ENCODE measurements at regions not wholly inside any gene's neighbourhood (a gene's known extent, or its start where the extent isn't known, plus 50 kb on each side); places are given as distances from the start of the nearest gene placed in this dataset.

- ChIA-PET POLR2A (no interaction called here), CTCF (no interaction called here)
- H3K36me3 ChIP-seq (ENCODE audit: control insufficient read depth, insufficient read depth, low read length) = no peaks in the 10 kb centered on the region
- no peaks in the 10 kb centered on the region for H3K4me1 ChIP-seq (ENCODE audit: control insufficient read depth, insufficient read depth, low read length)
- no peak overlapping the region for H3K27ac ChIP-seq (ENCODE audit: low read length)
- in situ Hi-C loops (cut with HindIII; ENCODE audit: low pct_unique_long_range_greater_than_20kb, low sequenced_read_pairs) (no loop called here), intact Hi-C loops (cut with micrococcal nuclease; ENCODE audit: unreplicated experiment) (no loop called here)
- no peak overlapping the region for H3K4me3 ChIP-seq (ENCODE audit: low read depth in 2 of 2, low read length in 2 of 2)
- BruUV-seq (replicated peaks) = no TSS peak
- no peaks in the 10 kb centered on the region for H3K9me3 ChIP-seq (ENCODE audit: control insufficient read depth, insufficient read depth, low read depth, low read length)
- no peaks in the 10 kb centered on the region for H3K27me3 ChIP-seq (ENCODE audit: control insufficient read depth, insufficient read depth, low read length)
- no peak for DNase-seq (ENCODE audit: low read depth, low spot score)
- no peak for ATAC-seq
- TF ChIP-seq SIN3A (IDR thresholded peaks at IDR 0.05; ENCODE audit: borderline replicate concordance, insufficient read depth, low read depth, low read length) (no peak), CTCF (IDR thresholded peaks at IDR 0.05) (no peak), REST (IDR thresholded peaks at IDR 0.05; ENCODE audit: insufficient read depth in 1 of 2, low read depth in 2 of 2, low read length in 1 of 2) (no peak), POLR2AphosphoS5 (IDR thresholded peaks at IDR 0.05; ENCODE audit: low read depth, low read length) (no peak), TCF7L2 (IDR thresholded peaks at IDR 0.05; ENCODE audit: low read depth, low read length) (no peak)
Observed at GRCh38 chr14:86794689-86795088, 1198.3 kb downstream of the GALC start.

- no peaks in the 10 kb centered on the region for H3K27me3 ChIP-seq (ENCODE audit: control insufficient read depth, insufficient read depth, low read length)
- intact Hi-C loops (cut with micrococcal nuclease; ENCODE audit: unreplicated experiment) (no loop called here), in situ Hi-C loops (cut with HindIII; ENCODE audit: low pct_unique_long_range_greater_than_20kb, low sequenced_read_pairs) (no loop called here)
- H3K27ac ChIP-seq (ENCODE audit: low read length) = no peak overlapping the region
- H3K9me3 ChIP-seq (ENCODE audit: control insufficient read depth, insufficient read depth, low read depth, low read length) = no peaks in the 10 kb centered on the region
- ATAC-seq = no peak
- ChIA-PET POLR2A (no interaction called here), CTCF (no interaction called here)
- TF ChIP-seq REST (IDR thresholded peaks at IDR 0.05; ENCODE audit: insufficient read depth in 1 of 2, low read depth in 2 of 2, low read length in 1 of 2) = no peak
- no peak for TF ChIP-seq SIN3A (IDR thresholded peaks at IDR 0.05; ENCODE audit: borderline replicate concordance, insufficient read depth, low read depth, low read length)
- no peak for TF ChIP-seq TCF7L2 (IDR thresholded peaks at IDR 0.05; ENCODE audit: low read depth, low read length)
- peak; percentile 21; the same call in 1 of the 2 replicates for TF ChIP-seq CTCF (IDR thresholded peaks at IDR 0.05)
- no peaks in the 10 kb centered on the region for H3K36me3 ChIP-seq (ENCODE audit: control insufficient read depth, insufficient read depth, low read length)
- no TSS peak for BruUV-seq (replicated peaks)
- H3K4me1 ChIP-seq (ENCODE audit: control insufficient read depth, insufficient read depth, low read length) = no peaks in the 10 kb centered on the region
- no peak overlapping the region for H3K4me3 ChIP-seq (ENCODE audit: low read depth in 2 of 2, low read length in 2 of 2)
- no peak for DNase-seq (ENCODE audit: low read depth, low spot score)
Observed at GRCh38 chr14:86790408-86791364, 1202.3 kb downstream of the GALC start.

All from Panc1 (cell line).